ENCODE measurements at regions not wholly inside any gene's neighbourhood (a gene's known extent, or its start where the extent isn't known, plus 50 kb on each side); places are given as distances from the start of the nearest gene placed in this dataset.
A peak's percentile ranks its signal among the peaks of the same experiment; 100 is the strongest.

DNA sequence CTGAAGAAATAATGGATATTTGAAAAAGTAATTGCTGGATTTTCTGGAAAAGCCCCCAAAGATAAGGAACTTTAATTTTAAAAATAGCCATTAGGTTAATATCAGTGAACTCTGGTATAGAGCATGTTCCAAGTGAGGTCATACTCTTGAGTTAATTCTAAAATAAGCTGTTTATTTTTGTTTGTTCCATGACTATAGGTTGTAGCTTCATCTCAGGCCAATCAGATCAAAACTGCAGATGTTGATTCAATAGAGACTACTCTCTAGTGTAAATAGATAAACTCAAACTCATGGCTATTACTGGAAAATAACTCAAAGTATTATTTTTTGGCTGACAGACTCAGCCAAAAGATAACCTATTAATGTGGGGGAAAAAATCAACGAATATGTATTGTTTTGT, 815.1 kb downstream of the DIAPH3 start:
- no peaks in the 10 kb centered on the region for H3K79me2 ChIP-seq
- TF ChIP-seq EZH2phosphoT487 (IDR thresholded peaks at IDR 0.05; ENCODE audit: low read depth, severe bottlenecking, unreplicated experiment) (no peak), EZH2 (IDR thresholded peaks at IDR 0.05; ENCODE audit: borderline replicate concordance) (no peak)
- TF ChIP-seq, protein P1, sequence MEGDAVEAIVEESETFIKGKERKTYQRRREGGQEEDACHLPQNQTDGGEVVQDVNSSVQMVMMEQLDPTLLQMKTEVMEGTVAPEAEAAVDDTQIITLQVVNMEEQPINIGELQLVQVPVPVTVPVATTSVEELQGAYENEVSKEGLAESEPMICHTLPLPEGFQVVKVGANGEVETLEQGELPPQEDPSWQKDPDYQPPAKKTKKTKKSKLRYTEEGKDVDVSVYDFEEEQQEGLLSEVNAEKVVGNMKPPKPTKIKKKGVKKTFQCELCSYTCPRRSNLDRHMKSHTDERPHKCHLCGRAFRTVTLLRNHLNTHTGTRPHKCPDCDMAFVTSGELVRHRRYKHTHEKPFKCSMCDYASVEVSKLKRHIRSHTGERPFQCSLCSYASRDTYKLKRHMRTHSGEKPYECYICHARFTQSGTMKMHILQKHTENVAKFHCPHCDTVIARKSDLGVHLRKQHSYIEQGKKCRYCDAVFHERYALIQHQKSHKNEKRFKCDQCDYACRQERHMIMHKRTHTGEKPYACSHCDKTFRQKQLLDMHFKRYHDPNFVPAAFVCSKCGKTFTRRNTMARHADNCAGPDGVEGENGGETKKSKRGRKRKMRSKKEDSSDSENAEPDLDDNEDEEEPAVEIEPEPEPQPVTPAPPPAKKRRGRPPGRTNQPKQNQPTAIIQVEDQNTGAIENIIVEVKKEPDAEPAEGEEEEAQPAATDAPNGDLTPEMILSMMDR (IDR thresholded peaks at IDR 0.05; ENCODE audit: poor library complexity), result no peak
- no peaks in the 10 kb centered on the region for H3K9me2 ChIP-seq (replicated peaks; ENCODE audit: insufficient read depth)
- no peaks in the 10 kb centered on the region for H3K27me3 ChIP-seq
- no peak overlapping the region for H3K4me3 ChIP-seq
- H3K4me2 ChIP-seq, result no peak overlapping the region
- no peak overlapping the region for H2AFZ ChIP-seq
- WGBS (ENCODE audit: low lambda C conversion rate, missing lambda C conversion rate), result 30% methylated on average over 1 of the region's 1 CpG
- no peaks in the 10 kb centered on the region for H3K9me3 ChIP-seq (ENCODE audit: low read depth)
- H3K36me3 ChIP-seq (replicated peaks; ENCODE audit: insufficient read depth, low read depth), result no peaks in the 10 kb centered on the region
- DNase-seq (ENCODE audit: low spot score), result no peak
- H3K4me1 ChIP-seq (ENCODE audit: insufficient read depth), result no peaks in the 10 kb centered on the region
- H3K27ac ChIP-seq, result no peak overlapping the region
- no peaks in the 10 kb centered on the region for H4K20me1 ChIP-seq (ENCODE audit: insufficient read depth, poor library complexity, severe bottlenecking)

DNA sequence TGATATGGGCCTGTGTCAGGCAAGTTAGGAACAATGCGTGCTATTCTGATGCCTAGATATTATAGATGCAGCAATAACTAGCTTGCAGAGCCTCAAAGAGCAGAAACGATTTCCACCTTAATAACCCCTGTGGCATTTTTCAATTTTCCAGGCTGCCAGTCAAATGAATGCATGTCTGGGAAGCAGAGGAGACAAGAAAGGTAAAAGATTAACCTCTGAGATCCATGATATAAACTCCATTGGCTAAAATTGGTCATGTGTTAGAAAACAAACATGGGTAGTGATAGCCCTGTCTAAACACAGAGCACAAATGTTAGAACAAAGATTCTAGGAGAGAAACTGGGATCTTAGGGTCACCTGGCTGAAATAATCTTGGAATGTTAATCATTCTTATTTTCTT, 811.1 kb downstream of the DIAPH3 start:
- Histone ChIP-seq H3K27me3 (no peaks in the 10 kb centered on the region), H4K20me1 (ENCODE audit: insufficient read depth, poor library complexity, severe bottlenecking) (no peaks in the 10 kb centered on the region), H3K9me2 (replicated peaks; ENCODE audit: insufficient read depth) (no peaks in the 10 kb centered on the region), H3K4me2 (peak overlapping the region; percentile 14), H3K4me3 (no peak overlapping the region), H3K36me3 (replicated peaks; ENCODE audit: insufficient read depth, low read depth) (no peaks in the 10 kb centered on the region), H3K9me3 (ENCODE audit: low read depth) (no peaks in the 10 kb centered on the region), H3K79me2 (no peaks in the 10 kb centered on the region), H3K4me1 (ENCODE audit: insufficient read depth) (peaks cover 10% of the 10 kb centered on the region), H3K27ac (no peak overlapping the region), H2AFZ (no peak overlapping the region)
- 60% methylated on average over 2 of the region's 2 CpGs for WGBS (ENCODE audit: low lambda C conversion rate, missing lambda C conversion rate)
- TF ChIP-seq EZH2phosphoT487 (IDR thresholded peaks at IDR 0.05; ENCODE audit: low read depth, severe bottlenecking, unreplicated experiment) (no peak), EZH2 (IDR thresholded peaks at IDR 0.05; ENCODE audit: borderline replicate concordance) (no peak)
- TF ChIP-seq, protein P1 (IDR thresholded peaks at IDR 0.05; ENCODE audit: poor library complexity), result no peak
- DNase-seq (ENCODE audit: low spot score), result peak; percentile 19

DNA sequence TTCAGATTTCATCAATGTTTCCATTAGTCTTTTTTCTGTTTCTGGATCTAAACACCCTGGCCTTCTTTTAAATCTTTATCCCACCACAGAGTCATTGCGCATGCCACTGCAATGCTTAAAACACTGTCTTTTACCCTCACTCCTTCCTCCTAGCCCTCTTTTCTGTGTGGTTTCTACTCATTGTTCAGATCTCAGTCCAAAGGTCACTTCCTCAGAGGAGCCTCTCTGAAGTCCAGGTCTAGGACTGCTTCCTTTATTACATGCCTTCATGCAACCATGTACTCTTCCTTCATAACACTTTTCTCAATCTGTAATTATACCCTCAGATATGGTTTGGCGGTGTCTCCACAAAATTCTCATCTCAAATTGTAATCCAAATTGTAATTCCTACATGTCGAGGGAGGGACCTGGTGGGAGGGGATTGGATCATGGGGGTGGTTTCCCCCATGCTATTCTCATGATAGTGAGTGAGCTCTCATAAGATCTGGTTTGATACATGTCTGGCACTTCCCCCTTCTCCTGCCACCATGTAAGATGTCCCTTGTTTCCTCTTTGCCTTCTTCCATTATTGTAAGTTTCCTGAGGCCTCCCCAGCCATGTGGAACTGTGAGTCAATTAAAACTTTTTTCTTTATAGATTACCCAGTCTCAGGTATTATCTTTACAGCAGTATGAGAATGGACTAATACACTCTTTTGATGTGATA, 808.9 kb downstream of the DIAPH3 start:
- H3K4me2 ChIP-seq, result peak overlapping the region; percentile 26
- TF ChIP-seq, protein P1 (IDR thresholded peaks at IDR 0.05; ENCODE audit: poor library complexity), result no peak
- TF ChIP-seq EZH2phosphoT487 (IDR thresholded peaks at IDR 0.05; ENCODE audit: low read depth, severe bottlenecking, unreplicated experiment) (no peak), EZH2 (IDR thresholded peaks at IDR 0.05; ENCODE audit: borderline replicate concordance) (no peak)
- H3K79me2 ChIP-seq, result no peaks in the 10 kb centered on the region
- no peak overlapping the region for H2AFZ ChIP-seq
- H3K4me1 ChIP-seq (ENCODE audit: insufficient read depth), result peaks cover 10% of the 10 kb centered on the region
- H3K9me2 ChIP-seq (replicated peaks; ENCODE audit: insufficient read depth), result no peaks in the 10 kb centered on the region
- peak; percentile 43 for DNase-seq (ENCODE audit: low spot score)
- H3K9me3 ChIP-seq (ENCODE audit: low read depth), result no peaks in the 10 kb centered on the region
- no peaks in the 10 kb centered on the region for H3K36me3 ChIP-seq (replicated peaks; ENCODE audit: insufficient read depth, low read depth)
- no peaks in the 10 kb centered on the region for H4K20me1 ChIP-seq (ENCODE audit: insufficient read depth, poor library complexity, severe bottlenecking)
- H3K4me3 ChIP-seq, result no peak overlapping the region
- H3K27me3 ChIP-seq, result no peaks in the 10 kb centered on the region
- peak overlapping the region; percentile 61 for H3K27ac ChIP-seq
- WGBS (ENCODE audit: low lambda C conversion rate, missing lambda C conversion rate), result 94% methylated on average over 3 of the region's 3 CpGs

Measured in hepatocyte (in vitro differentiated cells).